ENCODE measurements at regions not wholly inside any gene's neighbourhood (a gene's known extent, or its start where the extent isn't known, plus 50 kb on each side); places are given as distances from the start of the nearest gene placed in this dataset.
"Not testable (repeated sequence)": the region's sequence is repeated elsewhere in the genome, so short reads cannot be mapped to it uniquely, and the experiment has no call there.

GRCh38 chr2:187187519-187187918 lies 260.5 kb downstream of the CALCRL start:
- Histone ChIP-seq H3K4me3 (no peak overlapping the region), H3K4me1 (replicated peaks in 1 of 2) (peaks cover 7 to 34% of the 10 kb centered on the region in 2 donors), H3K27ac (no peak overlapping the region)
- peak in 4 of 8 experiments; percentile 40 to 64 (median 46) for ATAC-seq (replicated peaks in 6 of 8)
- in situ Hi-C loops (cut with MboI; ENCODE audit: low pct_unique_long_range_greater_than_20kb in 2 of 9, low sequenced_read_pairs in 9 of 9, unreplicated experiment in 9 of 9) = no loop called here

GRCh38 chr2:187180529-187180928 lies 267.5 kb downstream of the CALCRL start:
- peak in 2 of 8 experiments; percentile 52 to 86 for ATAC-seq (replicated peaks in 6 of 8)
- in situ Hi-C loops (cut with MboI; ENCODE audit: low pct_unique_long_range_greater_than_20kb in 2 of 9, low sequenced_read_pairs in 9 of 9, unreplicated experiment in 9 of 9) = no loop called here
- WGBS, 10 experiments = 0 to 93% (median 49%) methylated on average over 1 to 3 of the region's 3 CpGs; no CpG with 5 or more reads in 4 of the 10 experiments
- no peaks in the 10 kb centered on the region for H3K4me1 ChIP-seq (replicated peaks in 1 of 2)
- H3K4me3 ChIP-seq = no peak overlapping the region
- no peak overlapping the region for H3K27ac ChIP-seq

- H3K27ac ChIP-seq; H3K4me3 ChIP-seq; in situ Hi-C loops (cut with MboI; ENCODE audit: low pct_unique_long_range_greater_than_20kb in 2 of 9, low sequenced_read_pairs in 9 of 9, unreplicated experiment in 9 of 9); H3K4me1 ChIP-seq (replicated peaks in 1 of 2); ATAC-seq (replicated peaks in 6 of 8): not testable (repeated sequence)
- 11 to 100% (median 61%) methylated on average over 1 to 3 of the region's 3 CpGs for WGBS, 10 experiments
These were observed 269.2 kb downstream of the CALCRL start for GRCh38 chr2:187178876-187179275.

- Histone ChIP-seq H3K4me3 (no peak overlapping the region), H3K4me1 (replicated peaks in 1 of 2) (no peaks in the 10 kb centered on the region), H3K27ac (no peak overlapping the region)
- in situ Hi-C loops (cut with MboI; ENCODE audit: low pct_unique_long_range_greater_than_20kb in 2 of 9, low sequenced_read_pairs in 9 of 9, unreplicated experiment in 9 of 9) = no loop called here
- no peak for ATAC-seq (replicated peaks in 6 of 8)
- WGBS, 10 experiments = 43 to 95% methylated on average over 3 to 5 of the region's 10 CpGs; no CpG with 5 or more reads in 8 of the 10 experiments
These were observed 270.8 kb downstream of the CALCRL start for GRCh38 chr2:187177253-187177652.

GRCh38 chr2:187174582-187174981 lies 273.5 kb downstream of the CALCRL start:
- 88 to 100% (median 100%) methylated on average over 1 of the region's 1 CpG; no CpG with 5 or more reads in 7 of the 10 experiments for WGBS, 10 experiments

GRCh38 chr2:187171318-187171717 lies 276.7 kb downstream of the CALCRL start:
- ATAC-seq (replicated peaks in 6 of 8) = no peak
- Histone ChIP-seq H3K27ac (no peak overlapping the region), H3K4me1 (replicated peaks in 1 of 2) (peaks cover 5 to 15% of the 10 kb centered on the region in 2 donors), H3K4me3 (no peak overlapping the region)
- 0 to 80% (median 62%) methylated on average over 1 to 3 of the region's 3 CpGs; no CpG with 5 or more reads in 1 of the 10 experiments for WGBS, 10 experiments
- in situ Hi-C loops (cut with MboI; ENCODE audit: low pct_unique_long_range_greater_than_20kb in 2 of 9, low sequenced_read_pairs in 9 of 9, unreplicated experiment in 9 of 9) = loop anchor here in 1 of 9 experiments (25.0 kb wide), 1 partner anchor 266 kb away; the partner anchor contains the start of gene CALCRL

More at GRCh38 chr2:187174582-187174981, 273.5 kb downstream of the CALCRL start:
- in situ Hi-C loops (cut with MboI; ENCODE audit: low pct_unique_long_range_greater_than_20kb in 2 of 9, low sequenced_read_pairs in 9 of 9, unreplicated experiment in 9 of 9) = loop anchor here in 1 of 9 experiments (25.0 kb wide), 1 partner anchor 263 kb away; the partner anchor contains the start of gene CALCRL
- Histone ChIP-seq H3K27ac (no peak overlapping the region), H3K4me3 (no peak overlapping the region), H3K4me1 (replicated peaks in 1 of 2) (peaks cover 0 to 6% of the 10 kb centered on the region in 2 donors)
- peak in 2 of 8 experiments; percentile 29 to 52 for ATAC-seq (replicated peaks in 6 of 8)

GRCh38 chr2:187169864-187170263 lies 278.2 kb downstream of the CALCRL start:
- 40 to 100% (median 83%) methylated on average over 1 to 3 of the region's 3 CpGs; no CpG with 5 or more reads in 4 of the 10 experiments for WGBS, 10 experiments
- H3K4me1 ChIP-seq (replicated peaks in 1 of 2) = peaks cover 5 to 15% of the 10 kb centered on the region in 2 donors
- no peak overlapping the region for H3K27ac ChIP-seq
- ATAC-seq (replicated peaks in 6 of 8) = no peak
- H3K4me3 ChIP-seq = no peak overlapping the region
- in situ Hi-C loops (cut with MboI; ENCODE audit: low pct_unique_long_range_greater_than_20kb in 2 of 9, low sequenced_read_pairs in 9 of 9, unreplicated experiment in 9 of 9) = loop anchor here in 1 of 9 experiments (25.0 kb wide), 1 partner anchor 267 kb away; the partner anchor contains the start of gene CALCRL

- in situ Hi-C loops (cut with MboI; ENCODE audit: low pct_unique_long_range_greater_than_20kb in 2 of 9, low sequenced_read_pairs in 9 of 9, unreplicated experiment in 9 of 9) = loop anchor here in 1 of 9 experiments (25.0 kb wide), 1 partner anchor 268 kb away; the partner anchor contains the start of gene CALCRL
- ATAC-seq (replicated peaks in 6 of 8) = peak in 1 of 8 experiments; percentile 31
- no peak overlapping the region for H3K4me3 ChIP-seq
- 9 to 65% (median 28%) methylated on average over 1 to 4 of the region's 4 CpGs for WGBS, 10 experiments
- no peak overlapping the region for H3K27ac ChIP-seq
- H3K4me1 ChIP-seq (replicated peaks in 1 of 2) = peaks cover 5 to 15% of the 10 kb centered on the region in 2 donors
These were observed 279.0 kb downstream of the CALCRL start for GRCh38 chr2:187168720-187169713.

GRCh38 chr2:187167491-187167890 lies 280.6 kb downstream of the CALCRL start:
- in situ Hi-C loops (cut with MboI; ENCODE audit: low pct_unique_long_range_greater_than_20kb in 2 of 9, low sequenced_read_pairs in 9 of 9, unreplicated experiment in 9 of 9) = loop anchor here in 1 of 9 experiments (25.0 kb wide), 1 partner anchor 270 kb away; the partner anchor contains the start of gene CALCRL
- H3K27ac ChIP-seq = no peak overlapping the region
- no peak overlapping the region for H3K4me3 ChIP-seq
- 40 to 88% (median 75%) methylated on average over 1 to 4 of the region's 4 CpGs for WGBS, 10 experiments
- H3K4me1 ChIP-seq (replicated peaks in 1 of 2) = peaks cover 5 to 15% of the 10 kb centered on the region in 2 donors
- no peak for ATAC-seq (replicated peaks in 6 of 8)

- in situ Hi-C loops (cut with MboI; ENCODE audit: low pct_unique_long_range_greater_than_20kb in 2 of 9, low sequenced_read_pairs in 9 of 9, unreplicated experiment in 9 of 9) = loop anchor here in 1 of 9 experiments (25.0 kb wide), 1 partner anchor 271 kb away; the partner anchor contains the start of gene CALCRL
These were observed 282.0 kb downstream of the CALCRL start for GRCh38 chr2:187165936-187166610.

GRCh38 chr2:187158452-187158851 lies 289.6 kb downstream of the CALCRL start:
- Histone ChIP-seq H3K4me1 (replicated peaks in 1 of 2) (no peaks in the 10 kb centered on the region), H3K4me3 (no peak overlapping the region), H3K27ac (no peak overlapping the region)
- no peak for ATAC-seq (replicated peaks in 6 of 8)
- in situ Hi-C loops (cut with MboI; ENCODE audit: low pct_unique_long_range_greater_than_20kb in 2 of 9, low sequenced_read_pairs in 9 of 9, unreplicated experiment in 9 of 9) = loop anchor here in 1 of 9 experiments (25.0 kb wide), 1 partner anchor 279 kb away; the partner anchor contains the start of gene CALCRL
- 10 to 84% (median 70%) methylated on average over 1 to 3 of the region's 3 CpGs for WGBS, 10 experiments

More at GRCh38 chr2:187165936-187166610, 282.0 kb downstream of the CALCRL start:
- Histone ChIP-seq H3K27ac (no peak overlapping the region), H3K4me1 (replicated peaks in 1 of 2) (peaks cover 5 to 15% of the 10 kb centered on the region in 2 donors), H3K4me3 (no peak overlapping the region)
- WGBS, 10 experiments = 0 to 100% (median 79%) methylated on average over 1 of the region's 1 CpG; no CpG with 5 or more reads in 2 of the 10 experiments
- no peak for ATAC-seq (replicated peaks in 6 of 8)

GRCh38 chr2:187157046-187157445 lies 291.0 kb downstream of the CALCRL start:
- in situ Hi-C loops (cut with MboI; ENCODE audit: low pct_unique_long_range_greater_than_20kb in 2 of 9, low sequenced_read_pairs in 9 of 9, unreplicated experiment in 9 of 9) = loop anchor here in 1 of 9 experiments (25.0 kb wide), 1 partner anchor 280 kb away; the partner anchor contains the start of gene CALCRL
- no peak for ATAC-seq (replicated peaks in 6 of 8)
- no peak overlapping the region for H3K4me3 ChIP-seq
- no peaks in the 10 kb centered on the region for H3K4me1 ChIP-seq (replicated peaks in 1 of 2)
- no peak overlapping the region for H3K27ac ChIP-seq
- 78 to 100% (median 95%) methylated on average over 2 of the region's 2 CpGs; no CpG with 5 or more reads in 2 of the 10 experiments for WGBS, 10 experiments

All from motor neuron (in vitro differentiated cells).